HG02938 (cell line): ENCODE measurements at regions not wholly inside any gene's neighbourhood (a gene's known extent, or its start where the extent isn't known, plus 50 kb on each side); places are given as distances from the start of the nearest gene placed in this dataset.
"Not testable (repeated sequence)": the region's sequence is repeated elsewhere in the genome, so short reads cannot be mapped to it uniquely, and the experiment has no call there.

Experiments
- ATAC-seq: cut with Tn5 transposase; IDR thresholded peaks from one replicate; pipeline ENCODE4 v1.9.1; 2021; ENCODE audit warnings: mild to moderate bottlenecking, moderate library complexity; ENCODE audit not compliant: unreplicated experiment

- no peak for ATAC-seq
Measured at GRCh38 chr4:152073351-152074087, 312.7 kb upstream of the GATB start.

GRCh38 chr4:152072906-152073305 is 312.1 kb upstream of the GATB start:
- ATAC-seq: no peak

GRCh38 chr4:152072001-152072485 is 311.2 kb upstream of the GATB start:
- ATAC-seq: no peak

GRCh38 chr4:152070854-152071253 is 310.0 kb upstream of the GATB start:
- no peak for ATAC-seq

GRCh38 chr4:152068866-152069265 is 308.1 kb upstream of the GATB start:
- ATAC-seq: no peak

- ATAC-seq: no peak
Measured at GRCh38 chr4:152065545-152065944, 304.7 kb upstream of the GATB start.

- no peak for ATAC-seq
Measured at GRCh38 chr4:152064753-152065152, 303.9 kb upstream of the GATB start.

- ATAC-seq: no peak
Measured at GRCh38 chr4:152064282-152064681, 303.5 kb upstream of the GATB start.

- no peak for ATAC-seq
Measured at GRCh38 chr4:152063621-152064240, 302.9 kb upstream of the GATB start.

GRCh38 chr4:152062936-152063620 is 302.3 kb upstream of the GATB start:
- ATAC-seq: no peak

- no peak for ATAC-seq
Measured at GRCh38 chr4:152054731-152055130, 293.9 kb upstream of the GATB start.

- ATAC-seq: no peak
Measured at GRCh38 chr4:152052451-152053057, 291.7 kb upstream of the GATB start.

GRCh38 chr4:152051332-152051731 is 290.5 kb upstream of the GATB start:
- not testable (repeated sequence) for ATAC-seq

- ATAC-seq: no peak
Measured at GRCh38 chr4:152050106-152050505, 289.3 kb upstream of the GATB start.

- no peak for ATAC-seq
Measured at GRCh38 chr4:152047451-152047850, 286.6 kb upstream of the GATB start.

- ATAC-seq: no peak
Measured at GRCh38 chr4:152045807-152046571, 285.2 kb upstream of the GATB start.

GRCh38 chr4:152045449-152045806 is 284.6 kb upstream of the GATB start:
- no peak for ATAC-seq

GRCh38 chr4:152044331-152045036 is 283.7 kb upstream of the GATB start:
- no peak for ATAC-seq

GRCh38 chr4:152041295-152041694 is 280.5 kb upstream of the GATB start:
- ATAC-seq: no peak

GRCh38 chr4:152039691-152040090 is 278.9 kb upstream of the GATB start:
- no peak for ATAC-seq
